ENCODE measurements at regions not wholly inside any gene's neighbourhood (a gene's known extent, or its start where the extent isn't known, plus 50 kb on each side); places are given as distances from the start of the nearest gene placed in this dataset.

- H3K36me3 ChIP-seq: no peaks in the 10 kb centered on the region
- no peaks in the 10 kb centered on the region for H3K27me3 ChIP-seq
- no peak for TF ChIP-seq CTCF (IDR thresholded peaks at IDR 0.05)
- H3K9me3 ChIP-seq: peaks cover 0 to 2% of the 10 kb centered on the region in 2 donors
- no peak overlapping the region for H3K27ac ChIP-seq
- DNase-seq (no peak), ATAC-seq (no peak)
- H3K4me1 ChIP-seq: no peaks in the 10 kb centered on the region
- no peak overlapping the region for H3K4me3 ChIP-seq
- intact Hi-C loops (cut with DNase I): no loop called here
Observed at GRCh38 chr9:1528456-1528855, 478.3 kb downstream of the DMRT2 start.

- Histone ChIP-seq H3K4me3 (no peak overlapping the region), H3K36me3 (no peaks in the 10 kb centered on the region), H3K27me3 (no peaks in the 10 kb centered on the region), H3K9me3 (peaks cover 0 to 2% of the 10 kb centered on the region in 2 donors), H3K27ac (no peak overlapping the region), H3K4me1 (no peaks in the 10 kb centered on the region)
- ATAC-seq (no peak), DNase-seq (no peak)
- no peak for TF ChIP-seq CTCF (IDR thresholded peaks at IDR 0.05)
- intact Hi-C loops (cut with DNase I): no loop called here
Observed at GRCh38 chr9:1530696-1531095, 480.5 kb downstream of the DMRT2 start.

GRCh38 chr9:1531424-1531823 lies 481.3 kb downstream of the DMRT2 start:
- ATAC-seq (no peak), DNase-seq (no peak)
- Histone ChIP-seq H3K9me3 (peaks cover 0 to 2% of the 10 kb centered on the region in 2 donors), H3K4me3 (no peak overlapping the region), H3K36me3 (no peaks in the 10 kb centered on the region), H3K27ac (no peak overlapping the region), H3K27me3 (no peaks in the 10 kb centered on the region), H3K4me1 (no peaks in the 10 kb centered on the region)
- intact Hi-C loops (cut with DNase I): no loop called here
- TF ChIP-seq CTCF (IDR thresholded peaks at IDR 0.05): no peak

GRCh38 chr9:1532171-1532570 lies 482.0 kb downstream of the DMRT2 start:
- no peak for TF ChIP-seq CTCF (IDR thresholded peaks at IDR 0.05)
- ATAC-seq (no peak), DNase-seq (no peak)
- H3K4me1 ChIP-seq: no peaks in the 10 kb centered on the region
- H3K27ac ChIP-seq: no peak overlapping the region
- H3K27me3 ChIP-seq: no peaks in the 10 kb centered on the region
- intact Hi-C loops (cut with DNase I): no loop called here
- H3K4me3 ChIP-seq: no peak overlapping the region
- H3K36me3 ChIP-seq: no peaks in the 10 kb centered on the region
- peaks cover 0 to 2% of the 10 kb centered on the region in 2 donors for H3K9me3 ChIP-seq

GRCh38 chr9:1535051-1535450 lies 480.1 kb upstream of the SMARCA2 start:
- intact Hi-C loops (cut with DNase I): no loop called here
- no peak for TF ChIP-seq CTCF (IDR thresholded peaks at IDR 0.05)
- Histone ChIP-seq H3K4me1 (no peaks in the 10 kb centered on the region), H3K9me3 (peaks cover 0 to 2% of the 10 kb centered on the region in 2 donors), H3K36me3 (no peaks in the 10 kb centered on the region), H3K27ac (no peak overlapping the region), H3K27me3 (no peaks in the 10 kb centered on the region), H3K4me3 (no peak overlapping the region)
- no peak for ATAC-seq
- DNase-seq: no peak

Data from left lung (tissue), 4 donors.